Bone marrow (tissue), 2 donors: ENCODE measurements at regions not wholly inside any gene's neighbourhood (a gene's known extent, or its start where the extent isn't known, plus 50 kb on each side); places are given as distances from the start of the nearest gene placed in this dataset.

Experiments used
- DNase-seq, 2 donors: peaks; one replicate each; lab custom pipeline; 2025; lab: John Stamatoyannopoulos, UW

DNA sequence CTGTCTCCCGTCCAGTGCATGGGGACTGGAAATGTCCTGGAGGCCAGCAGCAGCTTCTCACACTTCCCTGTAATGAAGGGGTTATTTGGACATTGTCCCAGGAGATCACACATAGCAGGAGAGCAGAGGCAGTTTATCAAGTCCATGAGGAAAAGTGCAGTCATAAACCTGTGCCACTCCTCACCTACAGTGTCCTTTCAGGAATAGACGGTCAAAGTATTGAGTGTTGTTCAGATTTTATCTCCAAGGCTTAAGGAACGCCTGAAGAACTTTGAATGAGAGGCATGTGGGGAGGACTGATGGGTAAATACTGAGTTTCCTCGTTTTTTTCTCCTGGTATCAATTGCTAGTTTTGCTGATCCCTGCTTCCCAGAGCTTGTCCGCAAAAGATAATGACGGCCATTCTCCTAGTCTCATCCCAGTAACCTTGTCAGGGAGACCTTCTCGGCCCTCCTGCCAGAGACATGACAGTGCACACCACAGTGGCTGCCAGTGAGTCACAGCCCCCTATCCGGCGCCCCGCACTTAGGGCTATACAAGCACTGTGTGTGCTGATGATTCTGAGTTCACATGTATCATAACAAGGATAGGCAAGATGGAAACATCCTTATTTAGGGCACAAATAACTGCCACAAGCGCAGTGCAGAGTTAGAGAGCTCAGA is 495.5 kb upstream of the MGMT start:
- DNase-seq, result no peak

DNA sequence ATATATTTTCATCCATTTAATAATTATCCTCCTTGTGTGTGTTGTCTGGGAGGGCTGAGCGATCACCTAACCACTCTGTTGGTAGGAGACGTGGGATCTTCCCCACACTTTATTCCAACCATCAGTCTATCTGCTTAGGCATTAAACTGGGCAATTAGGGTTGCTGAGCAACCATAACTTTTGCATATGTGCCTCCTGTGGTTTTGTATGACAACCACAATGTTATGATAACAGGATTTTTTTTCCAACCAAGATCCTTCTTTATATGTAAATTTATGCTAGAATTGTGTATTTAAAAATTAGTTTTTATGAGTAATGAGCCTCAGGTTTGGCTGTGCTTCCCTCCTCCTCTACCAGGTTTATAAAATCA is 495.0 kb upstream of the MGMT start:
- DNase-seq, result no peak

DNA sequence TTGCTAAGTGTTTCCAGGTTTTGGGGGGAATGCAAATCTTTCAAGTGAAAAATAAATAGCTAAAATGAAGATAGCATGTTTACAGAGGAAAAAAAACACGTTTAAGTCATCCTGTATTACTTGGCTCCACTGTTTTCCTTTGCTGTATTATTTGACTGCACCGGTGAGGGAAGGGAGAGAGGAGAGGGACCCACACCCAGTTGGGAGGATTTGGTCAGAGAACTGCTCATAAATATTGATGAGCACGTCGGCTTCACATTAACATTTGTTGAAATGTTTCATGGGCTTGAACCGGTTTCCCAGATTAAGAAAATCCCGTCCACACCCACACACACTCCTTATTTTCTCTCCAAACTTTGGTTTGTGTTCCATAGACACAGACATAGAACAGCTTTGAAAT is 493.8 kb upstream of the MGMT start:
- DNase-seq, result no peak

DNA sequence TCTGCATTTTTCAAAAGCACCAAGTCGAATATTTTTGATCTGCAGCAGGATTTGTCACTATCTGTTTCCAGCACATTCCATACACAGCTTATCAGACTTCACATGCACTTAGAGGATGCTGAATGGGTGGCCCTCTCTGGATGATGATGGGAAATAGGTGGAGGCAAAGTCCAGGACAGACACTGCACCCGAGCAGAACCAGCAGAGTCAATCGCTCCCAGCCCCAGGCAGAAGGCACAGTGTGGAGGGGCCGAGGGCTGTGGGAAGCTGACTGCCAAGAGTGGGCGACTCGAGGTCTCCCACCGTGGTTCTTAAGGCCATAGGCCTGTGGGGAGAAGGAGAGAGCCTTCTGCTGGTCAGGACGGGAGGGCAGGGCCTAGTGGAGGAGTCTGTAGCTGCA is 490.2 kb upstream of the MGMT start:
- DNase-seq, result no peak

DNA sequence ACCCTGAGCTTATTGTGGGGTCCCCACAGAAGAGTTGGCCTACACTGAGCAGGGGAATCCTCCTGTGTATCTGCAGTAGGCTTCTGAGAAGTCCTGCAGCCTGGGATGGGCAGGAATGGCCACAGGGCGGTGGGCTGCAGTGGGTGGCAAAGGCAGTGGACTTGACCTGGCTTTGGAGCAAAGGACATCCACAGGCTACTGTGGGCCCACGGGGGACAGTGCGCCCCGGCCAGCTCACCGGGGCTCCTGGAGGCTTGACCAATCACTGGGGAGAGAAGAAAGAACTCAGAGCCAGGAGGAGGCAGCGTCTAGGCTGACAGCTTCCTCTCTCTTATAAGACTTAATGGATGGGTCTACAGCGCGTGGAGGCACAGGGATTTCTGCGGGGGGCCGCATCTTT is 488.8 kb upstream of the MGMT start:
- no peak for DNase-seq

DNA sequence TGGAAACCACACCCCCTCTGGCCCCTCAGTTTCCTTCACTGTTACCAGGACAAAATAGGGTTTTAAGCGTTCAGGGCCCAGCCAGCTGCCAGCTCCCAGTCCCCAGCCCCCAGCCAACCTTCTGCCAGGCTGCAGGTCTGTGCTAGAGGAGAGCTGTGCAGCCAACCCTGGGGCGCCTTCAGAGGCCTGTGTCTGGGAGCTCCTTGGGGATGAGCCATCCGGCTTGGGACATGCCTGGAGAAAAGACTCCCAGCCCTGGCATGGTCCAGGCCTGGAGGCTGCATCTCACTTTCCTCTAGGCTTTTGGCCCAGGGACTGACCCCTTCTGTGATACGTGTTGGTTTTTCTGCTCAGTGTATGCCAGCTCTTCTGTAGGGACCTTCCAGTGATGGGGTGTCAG is 487.6 kb upstream of the MGMT start:
- no peak for DNase-seq

DNA sequence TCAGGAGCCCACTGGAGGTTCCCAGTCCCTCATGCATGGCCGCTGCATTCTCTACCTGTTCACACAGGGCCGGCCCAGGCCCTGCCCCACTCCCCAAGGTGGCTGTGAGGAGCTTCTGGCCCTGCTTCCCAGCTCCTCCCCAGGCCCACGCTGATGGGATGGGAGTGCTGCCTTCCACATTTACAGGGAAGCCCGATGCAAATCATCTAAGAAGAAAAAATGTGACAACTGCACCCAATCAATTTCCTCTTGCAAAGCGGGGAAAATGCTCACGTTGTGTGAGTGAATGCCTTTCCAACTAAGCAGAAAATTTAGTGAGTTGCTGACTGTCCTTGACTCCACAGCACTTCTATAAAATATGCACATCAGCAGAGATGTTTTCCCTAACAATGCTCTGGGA is 485.8 kb upstream of the MGMT start:
- DNase-seq, result no peak

DNA sequence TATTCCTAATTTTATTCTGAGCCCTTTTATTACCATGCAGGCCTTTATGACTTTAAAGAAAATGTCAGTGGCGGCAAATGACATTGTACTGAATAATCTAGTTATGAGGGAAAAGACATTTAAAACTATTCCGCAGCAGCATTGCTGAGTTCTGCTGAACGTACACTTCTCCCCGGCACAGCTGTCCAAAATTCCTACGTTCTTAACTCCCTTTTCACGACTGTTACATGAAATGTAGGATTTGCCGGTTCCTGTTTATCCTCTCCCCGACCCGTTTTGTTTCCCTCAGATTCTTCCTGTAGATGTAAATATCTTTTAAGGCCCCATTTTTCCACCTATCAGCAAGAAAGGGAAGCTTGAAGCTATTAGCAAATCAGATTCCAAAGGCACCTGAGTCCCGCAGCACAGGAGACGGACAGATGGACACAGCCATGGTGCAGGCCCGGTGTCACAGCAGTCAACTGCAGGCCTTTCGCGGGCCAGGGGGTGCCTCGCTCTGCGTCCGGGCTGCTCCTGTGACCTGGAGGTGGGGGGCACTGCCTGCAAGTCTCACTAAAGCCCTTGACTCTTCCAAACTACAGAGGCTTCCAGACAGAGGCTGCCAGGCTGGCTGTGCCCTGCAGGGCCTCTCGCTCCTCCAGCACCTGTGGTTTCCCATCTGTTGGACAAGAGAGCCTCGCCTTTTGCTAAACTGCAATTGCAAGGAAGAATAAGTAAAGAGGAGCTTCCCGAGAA is 485.0 kb upstream of the MGMT start:
- DNase-seq, result no peak

DNA sequence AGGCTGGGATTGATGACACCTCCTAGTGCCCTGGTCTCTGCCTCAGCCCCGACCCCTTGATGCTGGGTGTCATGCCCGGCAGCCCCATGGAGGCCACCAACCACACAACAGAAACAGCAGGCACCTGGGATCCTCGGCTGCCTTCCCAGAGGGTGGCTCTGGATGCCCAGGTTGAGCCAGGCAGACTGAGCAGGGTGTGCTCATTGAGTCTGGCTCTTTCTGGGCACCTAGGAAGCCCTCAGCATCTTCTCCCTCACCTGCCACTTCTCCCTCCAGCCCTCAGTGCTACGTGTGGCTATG is 484.5 kb upstream of the MGMT start:
- DNase-seq, result no peak

DNA sequence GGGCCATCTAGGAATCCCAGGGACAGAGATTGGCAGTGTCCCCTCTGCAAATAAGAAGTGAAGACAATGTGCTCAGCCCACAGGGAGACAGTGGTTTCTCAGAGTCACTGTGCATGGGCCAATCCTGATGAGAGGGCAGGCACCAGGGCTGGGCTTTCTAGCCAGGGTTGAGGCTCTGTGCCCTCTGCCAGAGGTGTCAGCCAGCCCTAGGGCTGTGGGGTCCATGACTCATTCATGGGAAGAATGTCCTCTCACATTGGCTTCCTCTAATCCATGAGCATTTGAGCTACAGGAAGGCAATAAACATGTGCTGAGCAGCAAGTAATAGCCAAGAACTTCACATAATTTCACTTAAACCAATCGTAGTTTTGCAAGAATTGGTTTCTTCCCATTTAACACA is 482.0 kb upstream of the MGMT start:
- no peak for DNase-seq

DNA sequence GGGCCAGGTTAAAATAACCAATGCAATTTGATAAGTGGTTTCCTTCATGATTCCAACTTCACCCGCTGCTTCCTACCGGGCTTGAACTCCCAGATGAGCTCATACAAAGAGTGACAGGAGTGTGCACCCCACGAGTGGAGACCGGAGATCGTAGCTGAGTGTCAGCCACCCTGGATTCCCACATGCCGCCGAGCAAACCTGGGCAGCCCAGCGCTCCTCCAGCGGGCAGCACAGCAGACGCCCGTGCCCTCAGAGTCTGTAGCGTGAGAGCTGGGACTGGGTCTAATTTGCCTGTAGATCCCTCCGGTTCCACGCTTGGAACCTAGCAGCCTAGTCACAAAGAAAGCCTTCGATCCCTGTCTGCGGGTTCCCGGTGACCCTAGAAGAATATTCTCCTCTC is 476.1 kb upstream of the MGMT start:
- DNase-seq, result no peak

DNA sequence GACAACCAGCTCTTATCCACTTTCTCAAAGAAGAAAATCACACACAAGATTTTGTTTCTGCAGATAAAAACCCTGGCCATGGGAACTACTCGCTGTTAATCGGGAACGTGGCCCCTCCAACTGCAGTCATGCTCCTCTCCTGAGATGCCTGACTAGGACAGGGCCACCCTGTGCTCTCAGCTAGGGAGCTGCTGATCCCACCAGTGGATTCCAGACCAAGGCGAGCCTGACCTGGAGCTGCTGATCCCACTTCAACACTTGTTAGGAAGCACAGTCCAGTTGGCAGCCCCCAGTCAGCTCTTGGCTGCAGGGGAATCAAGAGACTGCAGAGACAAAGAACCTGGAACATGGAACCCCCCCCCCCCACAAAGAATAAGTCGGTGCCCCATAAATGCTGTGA is 474.3 kb upstream of the MGMT start:
- DNase-seq, result no peak

DNA sequence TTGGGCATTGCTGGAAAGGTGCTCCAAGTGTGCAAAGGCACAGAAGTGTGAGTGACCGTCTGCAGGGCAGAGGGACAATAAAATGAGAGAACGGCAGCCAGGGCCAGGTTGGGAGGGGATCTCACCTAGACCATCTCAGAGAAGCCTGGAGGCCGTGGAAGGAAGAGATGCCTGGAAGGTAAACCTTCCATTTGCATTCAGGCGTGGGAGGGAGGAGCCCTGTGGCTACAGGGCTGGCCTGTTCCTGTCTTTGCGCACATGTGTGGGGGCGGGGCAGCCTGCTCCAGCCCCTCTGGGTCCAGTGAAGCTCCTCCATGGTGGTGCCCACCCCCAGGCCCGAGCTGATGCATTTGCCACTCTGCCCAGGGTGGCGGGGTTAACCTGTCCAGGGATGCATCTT is 473.6 kb upstream of the MGMT start:
- DNase-seq, result no peak

DNA sequence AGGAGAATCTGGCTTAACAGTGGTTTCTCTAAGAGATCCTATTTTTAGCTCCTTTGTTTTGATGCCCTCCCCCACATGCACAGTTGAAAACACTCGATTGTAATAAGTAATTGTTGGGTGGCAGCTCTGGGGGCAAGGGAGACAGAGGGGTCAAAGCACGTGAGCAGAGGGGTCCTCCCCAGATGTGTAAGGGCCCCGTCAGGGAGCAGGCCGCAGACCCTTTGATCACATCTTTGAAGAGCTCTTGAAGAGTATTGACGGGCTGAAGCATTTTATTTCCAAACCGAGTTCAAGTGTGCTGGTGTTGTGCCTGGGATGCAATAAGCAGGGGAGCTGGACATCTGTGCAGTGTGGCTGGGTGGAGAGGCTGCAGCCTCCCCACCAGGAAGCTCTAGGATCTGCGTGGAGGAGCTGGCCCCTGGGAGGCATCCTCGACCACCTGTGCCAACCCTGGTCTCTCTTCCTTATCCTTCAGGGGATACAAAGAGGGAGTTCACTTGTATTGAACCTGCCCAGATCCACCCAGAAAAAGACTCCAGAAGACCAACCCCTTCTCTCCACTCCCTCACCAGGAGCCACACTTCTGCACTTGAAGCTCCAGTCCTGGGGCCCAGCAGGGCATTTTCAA is 473.0 kb upstream of the MGMT start:
- no peak for DNase-seq

DNA sequence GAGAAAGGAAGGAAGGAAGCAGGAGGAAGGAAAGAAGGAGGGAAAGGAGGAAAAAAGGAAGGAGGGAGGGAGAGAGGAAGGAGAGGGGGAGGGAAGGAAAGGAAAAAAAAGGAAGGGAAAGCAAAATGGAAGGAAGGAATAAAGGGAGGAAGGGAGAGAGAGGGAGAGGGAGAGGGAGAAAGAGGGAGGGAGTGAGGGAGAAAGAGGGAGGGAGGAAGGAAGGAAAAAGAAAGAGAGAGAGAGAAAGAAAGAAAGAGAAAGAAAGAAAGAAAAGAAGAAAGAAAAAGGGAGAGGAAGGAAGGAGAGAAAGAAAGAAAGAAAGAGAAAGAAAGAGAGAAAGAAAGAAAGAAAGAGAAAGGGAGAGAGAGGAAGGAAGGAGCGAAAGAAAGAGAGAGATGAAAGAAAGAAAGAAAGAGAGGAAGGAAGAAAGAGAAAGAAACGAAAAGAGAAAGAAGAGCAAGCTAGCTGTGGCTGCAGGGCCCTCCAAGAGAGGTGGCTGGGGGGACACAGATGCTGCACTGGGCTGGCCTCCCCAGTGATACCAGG is 472.4 kb upstream of the MGMT start:
- DNase-seq, result no peak

DNA sequence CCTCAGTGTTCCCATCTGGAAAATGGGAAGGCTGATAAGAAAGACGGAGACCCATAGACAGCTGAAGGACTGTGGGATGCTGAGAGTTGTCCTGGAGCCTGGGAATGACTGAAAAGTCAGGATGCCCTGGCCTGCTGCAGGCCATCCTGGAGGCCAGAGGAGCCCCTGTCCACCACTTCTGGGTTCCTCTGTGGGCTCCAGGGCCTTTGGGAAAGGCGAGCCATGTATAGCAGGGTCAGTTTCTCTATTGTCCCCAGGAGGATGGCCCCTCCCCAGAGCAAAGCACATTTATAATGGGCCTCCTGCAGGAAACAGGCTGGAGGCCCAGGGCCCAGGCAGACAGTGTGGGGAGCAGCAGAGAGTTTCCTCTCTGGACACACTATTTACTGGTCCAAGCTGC is 471.4 kb upstream of the MGMT start:
- no peak for DNase-seq

DNA sequence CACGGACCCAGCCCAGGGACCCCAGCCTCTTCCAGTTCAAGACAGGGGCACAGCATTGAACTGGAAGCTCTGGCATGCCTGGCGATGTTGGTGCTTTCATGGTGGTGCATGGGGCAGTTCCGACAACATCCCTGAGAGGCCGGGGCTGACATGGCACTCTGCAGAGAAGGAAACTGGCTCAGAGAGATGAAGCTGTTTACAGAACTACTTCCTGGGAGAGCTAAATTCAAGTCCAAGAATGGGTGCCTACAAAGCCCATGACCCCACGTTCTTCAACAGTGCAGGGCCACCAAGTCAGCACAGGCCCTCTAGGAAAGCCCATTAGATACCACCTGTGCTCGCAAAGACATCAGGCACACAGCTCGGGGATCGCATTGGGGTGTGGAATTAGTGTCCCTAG is 470.9 kb upstream of the MGMT start:
- DNase-seq, result no peak

DNA sequence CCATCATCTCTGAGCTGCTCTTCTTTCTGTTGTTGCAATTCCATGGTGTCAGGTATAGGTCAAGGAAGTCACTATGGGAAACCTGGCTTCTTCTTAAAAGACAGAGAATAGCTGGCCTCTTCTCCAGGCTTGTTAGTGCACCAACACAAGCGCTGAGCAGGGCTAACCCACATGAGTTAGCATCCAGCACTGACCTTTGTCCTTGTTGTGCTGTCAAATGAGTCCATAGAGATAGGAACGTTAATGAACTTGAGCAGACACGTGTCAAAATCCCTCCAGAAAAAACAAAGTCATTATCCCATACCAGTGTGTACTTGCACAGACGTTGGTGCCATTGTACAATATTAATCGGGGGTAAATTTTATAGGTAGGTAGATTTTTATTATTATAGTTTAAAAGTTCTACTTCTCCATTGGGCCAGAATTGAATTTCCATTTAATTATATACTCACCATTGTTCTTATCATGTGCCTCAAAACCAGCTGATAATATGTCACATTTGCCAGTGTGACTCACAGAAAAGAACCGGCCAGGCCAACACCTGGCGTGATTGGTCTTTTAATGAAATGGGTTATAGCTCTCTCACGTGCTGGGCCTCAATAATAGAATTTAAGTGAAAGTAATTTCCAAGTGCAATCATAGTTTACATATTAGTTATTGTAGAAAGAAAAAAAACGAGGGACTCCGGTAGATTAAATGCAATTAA is 468.8 kb upstream of the MGMT start:
- DNase-seq, result no peak

DNA sequence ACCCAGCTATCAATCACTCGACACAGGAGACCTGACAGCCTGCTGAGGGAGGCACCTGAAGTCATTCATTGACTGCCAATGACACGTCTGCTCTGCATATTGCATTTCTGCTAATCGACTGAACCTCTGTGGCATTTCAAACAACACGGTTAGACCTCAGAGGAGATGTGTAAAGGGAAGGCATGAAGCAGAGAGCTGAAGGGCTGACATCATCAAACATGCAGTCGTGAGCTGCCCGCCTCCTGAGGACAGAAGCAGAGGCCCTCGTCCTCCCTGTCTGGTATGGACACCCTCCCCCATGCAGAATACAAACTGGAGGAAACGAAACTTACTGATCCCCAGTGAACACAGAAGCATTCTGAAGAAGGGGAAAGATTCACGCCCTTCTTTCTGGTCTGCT is 462.6 kb upstream of the MGMT start:
- DNase-seq, result no peak

DNA sequence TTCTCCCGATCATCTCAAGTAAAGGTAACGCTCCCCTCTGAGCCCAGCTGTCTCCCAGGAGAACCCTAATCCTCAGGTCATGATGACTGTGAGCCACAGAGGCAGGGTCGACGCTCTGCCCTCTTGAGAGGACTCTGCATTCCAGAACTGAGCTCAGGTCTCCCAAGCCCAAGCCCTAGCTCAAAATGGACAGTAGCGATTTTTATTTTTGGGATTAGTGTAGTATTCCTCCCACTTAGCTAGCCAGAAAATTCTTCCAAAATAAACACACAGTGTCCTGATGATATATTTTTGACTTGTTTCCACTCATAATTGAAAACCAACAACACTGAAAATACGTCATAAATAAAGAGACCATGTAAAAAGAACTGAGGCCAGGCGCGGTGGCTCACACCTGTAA is 462.0 kb upstream of the MGMT start:
- no peak for DNase-seq

DNA sequence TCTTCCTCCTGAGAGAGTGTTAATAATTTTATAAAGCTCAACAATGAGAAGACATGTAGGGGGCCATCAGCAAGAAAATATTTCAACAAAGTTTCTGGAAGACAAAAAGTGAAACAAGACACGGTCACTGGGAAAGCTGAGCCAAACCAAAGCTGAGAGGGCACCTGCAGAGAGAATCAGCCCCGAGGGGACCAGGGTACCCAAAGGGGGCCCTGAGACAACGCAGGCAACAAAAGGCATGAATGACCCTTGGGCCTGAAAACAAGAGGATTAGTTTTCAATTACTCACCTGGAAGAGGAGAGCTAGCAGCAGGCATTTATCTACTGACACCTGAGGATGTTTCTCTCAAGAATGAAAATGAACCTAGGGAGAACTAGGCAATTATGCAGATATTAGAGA is 461.2 kb upstream of the MGMT start:
- no peak for DNase-seq

DNA sequence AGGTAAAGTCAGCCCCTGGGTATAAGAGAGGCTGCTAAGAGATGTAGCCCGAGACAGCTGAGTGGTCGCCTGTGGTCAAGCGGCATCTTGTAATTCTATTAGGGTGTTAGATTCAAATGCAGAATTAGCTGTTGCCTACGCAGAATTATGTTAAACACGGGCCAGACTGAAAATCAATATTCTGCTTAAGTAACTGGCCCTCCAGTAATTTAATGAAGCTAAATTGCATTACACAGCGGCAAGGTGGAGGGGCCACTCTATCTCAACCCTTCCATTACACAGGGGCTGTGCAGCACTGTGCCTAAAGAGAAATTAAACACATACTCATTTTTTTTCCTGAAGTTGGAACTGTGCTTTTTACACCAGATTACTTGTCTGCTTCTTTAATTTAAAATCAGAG is 448.5 kb upstream of the MGMT start:
- DNase-seq, result no peak
